ACC112 (cell line): ENCODE measurements at regions not wholly inside any gene's neighbourhood (a gene's known extent, or its start where the extent isn't known, plus 50 kb on each side); places are given as distances from the start of the nearest gene placed in this dataset.

Source experiments
- H2AFZ ChIP-seq: fragments of 200-600 bp; sonication (generic); one replicate; pipeline ENCODE4 v1.6.0; 2017; ENCODE audit warnings: antibody characterized with exemption, low read length; ENCODE audit not compliant: unreplicated experiment
- H3K27ac ChIP-seq: fragments of 200-600 bp; sonication (generic); 2 replicates; pipeline ENCODE4 v1.5.1; 2014; ENCODE audit warnings: low read depth, mild to moderate bottlenecking, antibody characterized with exemption, low read length, moderate library complexity
- H3K27me3 ChIP-seq: fragments of 200-600 bp; sonication (generic); 2 replicates; pipeline ENCODE4 v1.6.1; 2014; ENCODE audit warnings: mild to moderate bottlenecking, antibody characterized with exemption, low read length, moderate library complexity, mixed read lengths; ENCODE audit not compliant: insufficient read depth
- H3K36me3 ChIP-seq: fragments of 200-600 bp; sonication (generic); 2 replicates; pipeline ENCODE4 v1.6.1; 2016; ENCODE audit warnings: mild to moderate bottlenecking, antibody characterized with exemption, low read length, moderate library complexity, mixed read lengths; ENCODE audit not compliant: insufficient read depth
- H3K4me1 ChIP-seq: fragments of 200-600 bp; sonication (generic); one replicate; pipeline ENCODE4 v1.6.1; 2016; ENCODE audit warnings: low read length, mixed read lengths; ENCODE audit not compliant: insufficient read depth, unreplicated experiment, control insufficient read depth
- H3K4me3 ChIP-seq: fragments of 200-600 bp; sonication (generic); 2 replicates; pipeline ENCODE4 v1.5.1; 2014; ENCODE audit warnings: mild to moderate bottlenecking, low read depth, low read length
- H3K79me2 ChIP-seq: fragments of 200-600 bp; sonication (generic); one replicate; pipeline ENCODE4 v1.6.0; 2016; ENCODE audit warnings: low read length; ENCODE audit not compliant: control insufficient read depth, unreplicated experiment, insufficient read depth

DNA sequence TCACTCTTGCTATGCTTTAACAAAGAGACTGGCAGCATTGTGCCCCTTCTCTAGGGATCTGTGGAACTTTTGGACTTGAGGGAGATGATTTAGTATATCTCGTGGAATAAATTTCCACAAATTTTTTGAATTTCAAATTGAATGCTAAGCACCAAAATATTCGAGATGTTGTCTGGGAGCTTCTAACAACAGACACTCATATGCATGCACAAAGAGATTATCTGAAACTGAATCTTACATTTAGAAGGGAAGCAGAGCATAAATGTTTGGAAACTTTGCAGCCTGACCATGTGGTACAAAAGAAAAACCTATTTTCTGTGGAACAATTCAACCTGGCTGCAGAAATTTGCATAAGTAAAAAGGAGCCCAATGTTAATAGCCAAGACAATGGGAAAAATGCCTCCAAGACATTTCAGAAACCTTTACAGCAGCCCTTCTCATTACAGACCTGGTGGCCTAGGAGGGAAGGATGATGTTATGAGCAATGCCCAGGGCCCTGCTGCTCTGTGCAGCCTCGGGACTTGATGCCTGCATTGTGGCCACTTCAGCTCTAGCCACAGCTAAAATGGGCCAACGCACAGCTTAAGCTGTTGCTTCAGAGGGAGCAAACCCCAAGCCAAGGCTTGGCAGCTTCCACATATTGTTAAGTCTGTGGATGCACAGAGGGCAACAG is 285.8 kb upstream of the FAM174A start:
- no peaks in the 10 kb centered on the region for H3K4me1 ChIP-seq
- no peak overlapping the region for H3K27ac ChIP-seq
- no peak overlapping the region for H2AFZ ChIP-seq
- no peak overlapping the region for H3K4me3 ChIP-seq
- H3K36me3 ChIP-seq, result no peaks in the 10 kb centered on the region
- no peaks in the 10 kb centered on the region for H3K27me3 ChIP-seq
- H3K79me2 ChIP-seq, result no peaks in the 10 kb centered on the region

GRCh38 chr5:100232736-100233135 is 302.4 kb upstream of the FAM174A start:
- no peaks in the 10 kb centered on the region for H3K79me2 ChIP-seq

GRCh38 chr5:100188778-100189177 is 346.4 kb upstream of the FAM174A start:
- Histone ChIP-seq H3K36me3 (no peaks in the 10 kb centered on the region), H3K27ac (no peak overlapping the region), H3K4me1 (no peaks in the 10 kb centered on the region), H3K27me3 (no peaks in the 10 kb centered on the region), H2AFZ (no peak overlapping the region), H3K4me3 (no peak overlapping the region), H3K79me2 (no peaks in the 10 kb centered on the region)

More at GRCh38 chr5:100232736-100233135, 302.4 kb upstream of the FAM174A start:
- Histone ChIP-seq H3K4me3 (no peak overlapping the region), H3K27me3 (no peaks in the 10 kb centered on the region), H3K36me3 (no peaks in the 10 kb centered on the region), H3K27ac (no peak overlapping the region), H3K4me1 (no peaks in the 10 kb centered on the region), H2AFZ (no peak overlapping the region)

DNA sequence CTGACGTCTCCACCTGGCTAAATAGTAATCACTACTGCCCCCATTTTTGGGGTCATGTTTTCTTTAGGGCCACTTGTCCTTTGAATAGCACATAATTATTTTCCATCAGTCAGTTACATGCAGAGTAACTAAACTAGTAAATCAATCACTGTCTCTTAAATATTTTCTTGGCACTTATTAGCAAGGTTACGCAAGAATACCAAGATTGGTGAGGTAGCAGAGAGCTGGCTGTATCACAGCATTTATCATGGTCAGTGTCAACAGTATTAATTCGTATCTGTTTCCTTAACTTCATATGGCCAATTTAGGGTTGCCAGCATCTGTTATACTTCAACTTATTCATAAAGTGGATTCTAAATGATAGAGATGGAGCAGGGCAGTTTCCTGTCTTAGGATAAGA is 346.8 kb upstream of the FAM174A start:
- Histone ChIP-seq H3K36me3 (no peaks in the 10 kb centered on the region), H3K27me3 (no peaks in the 10 kb centered on the region), H3K27ac (no peak overlapping the region), H3K79me2 (no peaks in the 10 kb centered on the region), H2AFZ (no peak overlapping the region), H3K4me3 (no peak overlapping the region), H3K4me1 (no peaks in the 10 kb centered on the region)

GRCh38 chr5:100186181-100186580 is 349.0 kb upstream of the FAM174A start:
- Histone ChIP-seq H3K4me3 (no peak overlapping the region), H3K27ac (no peak overlapping the region), H2AFZ (no peak overlapping the region), H3K27me3 (no peaks in the 10 kb centered on the region), H3K36me3 (no peaks in the 10 kb centered on the region), H3K4me1 (no peaks in the 10 kb centered on the region), H3K79me2 (no peaks in the 10 kb centered on the region)

DNA sequence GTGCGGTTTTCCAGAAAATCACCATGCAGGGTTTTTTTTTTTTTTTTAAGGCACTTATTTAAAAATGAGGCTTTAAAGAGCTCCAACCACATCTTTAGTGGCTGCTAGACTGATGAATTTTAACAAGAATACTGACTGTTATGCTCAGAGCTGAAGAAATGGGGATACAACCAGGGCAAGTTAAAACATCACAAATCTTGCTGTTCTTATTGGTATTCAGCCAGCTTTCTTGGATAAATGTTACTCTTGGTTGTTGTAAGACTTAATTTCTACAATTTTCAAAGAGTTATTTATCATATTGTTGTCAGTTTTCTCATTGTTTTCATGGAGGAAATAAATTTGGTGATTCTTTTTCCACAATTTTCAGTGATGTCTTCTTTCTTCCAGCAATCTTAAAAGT is 352.8 kb upstream of the FAM174A start:
- no peaks in the 10 kb centered on the region for H3K36me3 ChIP-seq
- no peak overlapping the region for H3K27ac ChIP-seq
- H3K79me2 ChIP-seq, result no peaks in the 10 kb centered on the region
- H2AFZ ChIP-seq, result no peak overlapping the region
- H3K4me3 ChIP-seq, result no peak overlapping the region
- no peaks in the 10 kb centered on the region for H3K27me3 ChIP-seq
- no peaks in the 10 kb centered on the region for H3K4me1 ChIP-seq

GRCh38 chr5:100175346-100175745 is 359.8 kb upstream of the FAM174A start:
- H3K36me3 ChIP-seq, result no peaks in the 10 kb centered on the region
- no peaks in the 10 kb centered on the region for H3K4me1 ChIP-seq
- H3K79me2 ChIP-seq, result no peaks in the 10 kb centered on the region
- H3K4me3 ChIP-seq, result no peak overlapping the region
- H2AFZ ChIP-seq, result no peak overlapping the region
- H3K27me3 ChIP-seq, result no peaks in the 10 kb centered on the region
- H3K27ac ChIP-seq, result no peak overlapping the region

DNA sequence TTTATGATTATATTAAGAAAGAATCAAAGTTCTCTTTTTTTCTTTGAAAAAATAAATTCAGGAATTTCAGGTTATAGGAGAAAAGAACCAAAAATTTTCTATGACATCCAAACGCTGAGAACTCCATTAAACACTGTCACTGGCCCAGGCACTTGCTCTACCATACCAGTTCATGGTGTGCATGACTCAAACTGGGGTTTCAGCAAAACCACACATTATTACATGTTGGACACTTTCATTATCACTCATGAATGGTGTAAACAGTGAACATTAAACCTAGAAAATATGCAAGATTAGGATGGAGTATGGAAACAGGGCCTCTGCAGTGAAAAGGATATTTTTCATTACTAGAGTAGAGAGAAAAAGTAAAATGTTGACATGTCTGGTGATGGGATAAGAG is 369.9 kb upstream of the FAM174A start:
- H3K79me2 ChIP-seq, result no peaks in the 10 kb centered on the region
- H3K36me3 ChIP-seq, result no peaks in the 10 kb centered on the region
- no peaks in the 10 kb centered on the region for H3K27me3 ChIP-seq
- no peak overlapping the region for H2AFZ ChIP-seq
- no peak overlapping the region for H3K27ac ChIP-seq
- no peaks in the 10 kb centered on the region for H3K4me1 ChIP-seq
- no peak overlapping the region for H3K4me3 ChIP-seq

- Histone ChIP-seq H3K4me1 (no peaks in the 10 kb centered on the region), H3K27ac (no peak overlapping the region), H3K36me3 (no peaks in the 10 kb centered on the region), H2AFZ (no peak overlapping the region), H3K27me3 (no peaks in the 10 kb centered on the region), H3K4me3 (no peak overlapping the region), H3K79me2 (no peaks in the 10 kb centered on the region)
Measured at GRCh38 chr5:100161868-100162267, 373.3 kb upstream of the FAM174A start.

- no peaks in the 10 kb centered on the region for H3K79me2 ChIP-seq
- no peak overlapping the region for H3K4me3 ChIP-seq
- H2AFZ ChIP-seq, result no peak overlapping the region
- no peaks in the 10 kb centered on the region for H3K36me3 ChIP-seq
- H3K4me1 ChIP-seq, result no peaks in the 10 kb centered on the region
- H3K27ac ChIP-seq, result no peak overlapping the region
- no peaks in the 10 kb centered on the region for H3K27me3 ChIP-seq
Measured at GRCh38 chr5:100157066-100157465, 378.1 kb upstream of the FAM174A start.

- Histone ChIP-seq H3K36me3 (no peaks in the 10 kb centered on the region), H3K4me3 (no peak overlapping the region), H3K27me3 (no peaks in the 10 kb centered on the region), H2AFZ (no peak overlapping the region), H3K79me2 (no peaks in the 10 kb centered on the region), H3K4me1 (no peaks in the 10 kb centered on the region), H3K27ac (no peak overlapping the region)
Measured at GRCh38 chr5:100148239-100148638, 386.9 kb upstream of the FAM174A start.
